Neuronal stem cell (in vitro differentiated cells): ENCODE measurements at regions not wholly inside any gene's neighbourhood (a gene's known extent, or its start where the extent isn't known, plus 50 kb on each side); places are given as distances from the start of the nearest gene placed in this dataset.

Experiments used
- DNase-seq: peaks from one replicate; pipeline ENCODE4 v3.0.0-alpha.2; 2013; ENCODE audit warnings: low spot score
- H2AFZ ChIP-seq: one replicate; pipeline ENCODE4 v1.6.1; 2013; ENCODE audit warnings: mild to moderate bottlenecking, low read length, inconsistent platforms
- H2AK5ac ChIP-seq: 2 replicates; pipeline ENCODE4 v1.6.1; 2013; ENCODE audit warnings: low read depth, mild to moderate bottlenecking, inconsistent platforms, low read length, moderate library complexity, mixed read lengths
- H2BK120ac ChIP-seq: 2 replicates; pipeline ENCODE4 v1.6.1; 2013; ENCODE audit warnings: low read depth, mild to moderate bottlenecking, inconsistent platforms, low read length, moderate library complexity, mixed read lengths
- H2BK12ac ChIP-seq: one replicate; pipeline ENCODE4 v1.6.1; 2013; ENCODE audit warnings: low read length, inconsistent platforms
- H2BK15ac ChIP-seq: 2 replicates; pipeline ENCODE4 v1.6.1; 2013; ENCODE audit warnings: mild to moderate bottlenecking, low read length, inconsistent platforms, mixed read lengths
- H2BK5ac ChIP-seq: one replicate; pipeline ENCODE4 v1.6.1; 2013; ENCODE audit warnings: inconsistent platforms, mild to moderate bottlenecking, low read length, moderate library complexity
- H3K14ac ChIP-seq: one replicate; pipeline ENCODE4 v1.6.1; 2013; ENCODE audit warnings: low read length, inconsistent platforms
- H3K18ac ChIP-seq: 2 replicates; pipeline ENCODE4 v1.6.1; 2013; ENCODE audit warnings: low read length, inconsistent platforms
- H3K23ac ChIP-seq: 2 replicates; pipeline ENCODE4 v1.6.1; 2013; ENCODE audit warnings: low read depth, mild to moderate bottlenecking, mixed read lengths, low read length, inconsistent platforms; ENCODE audit not compliant: poor library complexity
- H3K27ac ChIP-seq: replicated peaks from 3 replicates; pipeline ENCODE4 v1.5.1; 2013; ENCODE audit warnings: low read length, inconsistent platforms
- H3K27me3 ChIP-seq, 3 experiments: 2 replicates each; pipeline ENCODE4 v1.6.1; 2013; ENCODE audit warnings: low read length in 3 of 3, mild to moderate bottlenecking in 2 of 3, inconsistent platforms in 1 of 3, low read depth in 1 of 3, mixed read lengths in 1 of 3, moderate library complexity in 1 of 3; ENCODE audit not compliant: control insufficient read depth in 3 of 3, insufficient read depth in 3 of 3
- H3K36me3 ChIP-seq, 2 donors: replicated peaks in 1 of 2; 2 replicates each; pipeline ENCODE4 v1.6.1; 2013; ENCODE audit warnings: low read length in 2 of 2; ENCODE audit not compliant: control insufficient read depth in 2 of 2, insufficient read depth in 2 of 2
- H3K4ac ChIP-seq: 2 replicates; pipeline ENCODE4 v1.6.1; 2013; ENCODE audit warnings: inconsistent platforms, mild to moderate bottlenecking, low read length, moderate library complexity
- H3K4me1 ChIP-seq, 2 donors: 1 replicate in 1 of 2; 2 replicates in 1 of 2; pipeline ENCODE4 v1.6.1; 2013; ENCODE audit warnings: low read length in 2 of 2, low read depth in 1 of 2; ENCODE audit not compliant: control insufficient read depth in 2 of 2, insufficient read depth in 1 of 2
- H3K4me2 ChIP-seq: one replicate; pipeline ENCODE4 v1.6.1; 2013; ENCODE audit warnings: mild to moderate bottlenecking, low read length, inconsistent platforms; ENCODE audit not compliant: insufficient read depth, poor library complexity, severe bottlenecking
- H3K4me3 ChIP-seq, 2 donors: 2 replicates each; pipeline ENCODE4 v1.5.1; 2013; ENCODE audit warnings: low read length in 2 of 2, mild to moderate bottlenecking in 2 of 2, inconsistent platforms in 1 of 2, moderate library complexity in 1 of 2
- H3K79me1 ChIP-seq: one replicate; pipeline ENCODE4 v1.6.1; 2013; ENCODE audit warnings: low read depth, mild to moderate bottlenecking, inconsistent platforms, low read length, moderate library complexity
- H3K9ac ChIP-seq: one replicate; pipeline ENCODE4 v1.6.1; 2013; ENCODE audit warnings: mild to moderate bottlenecking, low read depth, low read length, inconsistent platforms; ENCODE audit not compliant: poor library complexity
- H3K9me3 ChIP-seq, 2 donors: replicated peaks in 1 of 2; 2 replicates each; pipeline versions ENCODE3 to v1.6.1; 2013; ENCODE audit warnings: low read length in 2 of 2, mild to moderate bottlenecking in 2 of 2, inconsistent platforms in 1 of 2, low read depth in 1 of 2, mixed read lengths in 1 of 2, moderate library complexity in 1 of 2; ENCODE audit not compliant: control insufficient read depth in 2 of 2, insufficient read depth in 1 of 2
- H4K8ac ChIP-seq: one replicate; pipeline ENCODE4 v1.6.1; 2013; ENCODE audit warnings: low read depth, mild to moderate bottlenecking, inconsistent platforms, low read length, moderate library complexity
- H4K91ac ChIP-seq: one replicate; pipeline ENCODE4 v1.6.1; 2013; ENCODE audit warnings: low read length, low read depth, mild to moderate bottlenecking, inconsistent platforms; ENCODE audit not compliant: poor library complexity
- WGBS, 2 donors: extraction: QIAGEN DNeasy Blood & Tissue Kit; methylation state at CpG; one replicate each; pipeline ENCODE4 v1.1.7; 2013; ENCODE audit warnings: missing lambda C conversion rate in 2 of 2, mixed read lengths in 1 of 2; ENCODE audit not compliant: insufficient read length in 2 of 2, insufficient replicate concordance in 1 of 2; ENCODE audit errors: extremely low coverage in 2 of 2; 5-methylcytosine and 5-hydroxymethylcytosine counted together

DNA sequence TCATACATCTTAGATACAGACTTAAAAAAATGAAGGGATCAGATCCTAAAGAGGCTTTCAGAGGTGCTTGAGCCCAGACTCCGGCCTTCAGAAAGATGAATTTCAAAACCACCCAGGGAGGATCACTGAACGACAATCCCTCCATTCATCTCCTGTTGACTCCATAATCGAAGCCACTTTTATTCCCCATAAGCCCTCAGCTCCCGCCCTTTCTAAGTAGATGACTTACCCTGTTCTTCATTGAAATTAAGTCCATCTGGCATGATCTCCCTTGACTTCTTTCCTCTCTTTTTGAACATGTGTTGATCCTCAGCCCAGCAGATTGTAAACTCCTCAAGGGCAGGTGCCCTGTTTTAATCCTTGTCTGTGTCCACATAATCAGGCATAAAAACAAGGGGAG lies 50.8 kb upstream of the ASTN2 start:
- no peak overlapping the region for H3K27ac ChIP-seq
- no peak overlapping the region for H4K91ac ChIP-seq
- no peak overlapping the region for H3K23ac ChIP-seq
- no peak overlapping the region for H2AK5ac ChIP-seq
- no peaks in the 10 kb centered on the region for H3K36me3 ChIP-seq
- H2BK15ac ChIP-seq, result no peak overlapping the region
- no peaks in the 10 kb centered on the region for H3K27me3 ChIP-seq
- H2AFZ ChIP-seq, result no peak overlapping the region
- H2BK120ac ChIP-seq, result no peak overlapping the region
- H3K14ac ChIP-seq, result no peak overlapping the region
- H2BK12ac ChIP-seq, result no peak overlapping the region
- H3K18ac ChIP-seq, result no peak overlapping the region
- H2BK5ac ChIP-seq, result no peak overlapping the region
- H3K4me2 ChIP-seq, result no peak overlapping the region
- no peak overlapping the region for H3K9ac ChIP-seq
- H3K4me3 ChIP-seq, result no peak overlapping the region
- no peaks in the 10 kb centered on the region for H3K79me1 ChIP-seq
- no peaks in the 10 kb centered on the region for H3K9me3 ChIP-seq
- WGBS, 2 donors, result no CpG with 5 or more reads among the region's 4 CpGs
- H3K4me1 ChIP-seq, result no peaks in the 10 kb centered on the region
- no peak overlapping the region for H3K4ac ChIP-seq
- no peak for DNase-seq
- H4K8ac ChIP-seq, result no peak overlapping the region

GRCh38 chr9:117464941-117465616 lies 50.2 kb upstream of the ASTN2 start:
- Histone ChIP-seq H2AK5ac (no peak overlapping the region), H3K27me3 (no peaks in the 10 kb centered on the region), H3K27ac (no peak overlapping the region), H3K4ac (no peak overlapping the region), H3K4me1 (no peaks in the 10 kb centered on the region), H3K18ac (no peak overlapping the region), H3K4me3 (no peak overlapping the region), H3K23ac (no peak overlapping the region), H4K8ac (no peak overlapping the region), H2BK15ac (no peak overlapping the region), H4K91ac (no peak overlapping the region), H2BK5ac (no peak overlapping the region), H3K9ac (no peak overlapping the region), H3K14ac (no peak overlapping the region), H2BK12ac (no peak overlapping the region), H3K36me3 (no peaks in the 10 kb centered on the region), H2BK120ac (no peak overlapping the region), H3K4me2 (no peak overlapping the region), H3K9me3 (no peaks in the 10 kb centered on the region), H3K79me1 (no peaks in the 10 kb centered on the region), H2AFZ (no peak overlapping the region)
- DNase-seq, result no peak
- no CpG with 5 or more reads among the region's 1 CpG for WGBS, 2 donors
